ENCODE measurements at regions not wholly inside any gene's neighbourhood (a gene's known extent, or its start where the extent isn't known, plus 50 kb on each side); places are given as distances from the start of the nearest gene placed in this dataset.

DNA sequence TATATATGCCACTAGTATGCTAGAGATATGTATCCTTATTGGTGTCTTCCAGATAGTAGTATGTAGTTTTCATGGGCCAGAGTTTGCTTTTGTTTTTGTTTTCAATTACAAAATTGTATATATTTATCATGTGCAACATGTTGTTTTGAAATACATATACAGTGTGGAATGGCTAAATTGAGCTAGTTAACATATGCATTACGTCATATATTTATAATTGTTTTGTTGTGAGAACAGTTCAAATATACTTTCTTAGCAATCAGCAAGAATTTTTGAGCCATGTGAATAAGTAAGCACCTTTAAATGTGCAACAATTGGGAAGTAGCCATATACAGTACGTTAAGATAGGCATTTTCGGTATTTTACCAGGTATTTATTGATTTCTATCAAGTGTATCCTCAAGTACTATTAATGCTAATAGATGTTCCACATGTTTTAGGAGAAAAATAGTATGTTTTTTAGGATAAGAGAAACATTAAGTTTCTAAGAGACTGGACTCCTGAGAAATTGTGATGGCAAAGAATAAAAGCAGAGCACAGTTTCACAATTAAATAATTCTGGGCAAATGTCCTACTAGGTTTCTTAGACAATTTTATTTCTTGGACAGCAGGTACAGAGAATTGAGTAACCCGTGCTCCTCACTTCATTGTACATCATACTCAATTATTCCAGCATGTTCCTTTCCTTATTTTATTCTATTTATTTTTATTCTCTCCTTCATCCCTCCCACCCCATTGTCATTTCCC, 60.5 kb upstream of the SLC5A12 start:
- DNase-seq (ENCODE audit: low spot score): no peak
- Mint-ChIP-seq H3K4me3 (ENCODE audit: unreplicated experiment) (no peak overlapping the region), H3K27me3 (ENCODE audit: low read depth) (no peaks in the 10 kb centered on the region), H3K9me3 (ENCODE audit: low read depth) (peaks cover 16% of the 10 kb centered on the region), H3K36me3 (ENCODE audit: low read depth) (peaks cover 10% of the 10 kb centered on the region), H3K4me1 (ENCODE audit: low read depth) (peaks cover 28% of the 10 kb centered on the region), H3K27ac (ENCODE audit: unreplicated experiment) (no peak overlapping the region)
- TF ChIP-seq, protein P1, sequence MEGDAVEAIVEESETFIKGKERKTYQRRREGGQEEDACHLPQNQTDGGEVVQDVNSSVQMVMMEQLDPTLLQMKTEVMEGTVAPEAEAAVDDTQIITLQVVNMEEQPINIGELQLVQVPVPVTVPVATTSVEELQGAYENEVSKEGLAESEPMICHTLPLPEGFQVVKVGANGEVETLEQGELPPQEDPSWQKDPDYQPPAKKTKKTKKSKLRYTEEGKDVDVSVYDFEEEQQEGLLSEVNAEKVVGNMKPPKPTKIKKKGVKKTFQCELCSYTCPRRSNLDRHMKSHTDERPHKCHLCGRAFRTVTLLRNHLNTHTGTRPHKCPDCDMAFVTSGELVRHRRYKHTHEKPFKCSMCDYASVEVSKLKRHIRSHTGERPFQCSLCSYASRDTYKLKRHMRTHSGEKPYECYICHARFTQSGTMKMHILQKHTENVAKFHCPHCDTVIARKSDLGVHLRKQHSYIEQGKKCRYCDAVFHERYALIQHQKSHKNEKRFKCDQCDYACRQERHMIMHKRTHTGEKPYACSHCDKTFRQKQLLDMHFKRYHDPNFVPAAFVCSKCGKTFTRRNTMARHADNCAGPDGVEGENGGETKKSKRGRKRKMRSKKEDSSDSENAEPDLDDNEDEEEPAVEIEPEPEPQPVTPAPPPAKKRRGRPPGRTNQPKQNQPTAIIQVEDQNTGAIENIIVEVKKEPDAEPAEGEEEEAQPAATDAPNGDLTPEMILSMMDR (IDR thresholded peaks at IDR 0.05): no peak

- Mint-ChIP-seq H3K36me3 (ENCODE audit: low read depth) (peaks cover 10% of the 10 kb centered on the region), H3K9me3 (ENCODE audit: low read depth) (peaks cover 16% of the 10 kb centered on the region), H3K27ac (ENCODE audit: unreplicated experiment) (no peak overlapping the region), H3K4me3 (ENCODE audit: unreplicated experiment) (no peak overlapping the region), H3K27me3 (ENCODE audit: low read depth) (no peaks in the 10 kb centered on the region), H3K4me1 (ENCODE audit: low read depth) (peaks cover 28% of the 10 kb centered on the region)
- TF ChIP-seq, protein P1 (IDR thresholded peaks at IDR 0.05): no peak
- DNase-seq (ENCODE audit: low spot score): no peak
Observed at GRCh38 chr11:26783997-26784396, 62.1 kb upstream of the SLC5A12 start.

DNA sequence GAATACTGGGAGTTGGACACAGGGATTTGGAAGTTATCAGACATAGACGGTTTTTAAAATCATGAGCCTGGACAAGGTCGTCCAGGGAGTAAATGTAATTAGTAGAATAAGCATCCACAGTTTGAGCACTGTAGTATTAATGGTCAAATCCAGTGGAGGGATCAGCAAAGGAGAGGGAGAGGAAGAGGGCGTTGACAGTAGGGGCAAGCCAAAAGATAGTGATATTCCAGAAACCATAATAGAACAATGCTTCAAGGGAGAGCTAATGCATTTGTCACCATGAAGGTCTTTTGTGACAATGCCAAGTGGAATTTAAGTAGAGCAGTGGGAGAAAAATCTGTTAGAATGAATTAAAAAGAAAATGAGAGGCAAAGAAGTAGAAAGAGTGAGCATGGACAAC, 68.9 kb upstream of the SLC5A12 start:
- Mint-ChIP-seq H3K4me1 (ENCODE audit: low read depth) (peaks cover 16% of the 10 kb centered on the region), H3K9me3 (ENCODE audit: low read depth) (peaks cover 11% of the 10 kb centered on the region), H3K27me3 (ENCODE audit: low read depth) (no peaks in the 10 kb centered on the region), H3K4me3 (ENCODE audit: unreplicated experiment) (no peak overlapping the region), H3K27ac (ENCODE audit: unreplicated experiment) (no peak overlapping the region), H3K36me3 (ENCODE audit: low read depth) (peaks cover 6% of the 10 kb centered on the region)
- TF ChIP-seq, protein P1 (IDR thresholded peaks at IDR 0.05): no peak
- DNase-seq (ENCODE audit: low spot score): no peak

GRCh38 chr11:26792941-26793340, 71.1 kb upstream of the SLC5A12 start:
- Mint-ChIP-seq H3K27ac (ENCODE audit: unreplicated experiment) (no peak overlapping the region), H3K4me1 (ENCODE audit: low read depth) (peaks cover 6% of the 10 kb centered on the region), H3K9me3 (ENCODE audit: low read depth) (peaks cover 5% of the 10 kb centered on the region), H3K27me3 (ENCODE audit: low read depth) (no peaks in the 10 kb centered on the region), H3K36me3 (ENCODE audit: low read depth) (peaks cover 5% of the 10 kb centered on the region), H3K4me3 (ENCODE audit: unreplicated experiment) (no peak overlapping the region)
- TF ChIP-seq, protein P1 (IDR thresholded peaks at IDR 0.05): no peak
- no peak for DNase-seq (ENCODE audit: low spot score)

DNA sequence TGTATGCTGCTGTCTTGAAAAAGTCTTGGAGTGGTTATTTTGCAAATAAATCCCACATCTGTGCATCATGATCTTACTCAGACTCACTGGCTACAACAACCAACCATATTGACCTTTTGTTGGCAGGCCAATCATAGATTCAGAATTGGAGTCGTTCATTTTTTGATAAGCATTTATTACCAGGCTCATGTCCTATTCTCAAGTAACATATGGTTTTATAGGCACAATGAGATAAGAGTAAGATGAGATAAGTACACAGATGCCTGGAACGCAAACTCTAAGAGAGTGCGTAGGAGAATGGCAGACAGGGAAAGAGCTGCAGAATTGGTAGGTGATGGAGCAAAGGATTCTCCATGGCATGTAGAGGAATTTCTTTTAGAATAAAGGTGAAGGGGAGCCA, 71.6 kb upstream of the SLC5A12 start:
- Mint-ChIP-seq H3K27me3 (ENCODE audit: low read depth) (no peaks in the 10 kb centered on the region), H3K4me3 (ENCODE audit: unreplicated experiment) (no peak overlapping the region), H3K36me3 (ENCODE audit: low read depth) (peaks cover 5% of the 10 kb centered on the region), H3K4me1 (ENCODE audit: low read depth) (peaks cover 6% of the 10 kb centered on the region), H3K27ac (ENCODE audit: unreplicated experiment) (no peak overlapping the region), H3K9me3 (ENCODE audit: low read depth) (peaks cover 5% of the 10 kb centered on the region)
- DNase-seq (ENCODE audit: low spot score): no peak
- TF ChIP-seq, protein P1 (IDR thresholded peaks at IDR 0.05): no peak
